NCI-H345 treated with DMSO at 0.1 percent for 48 hours (cell line): ENCODE measurements at regions not wholly inside any gene's neighbourhood (a gene's known extent, or its start where the extent isn't known, plus 50 kb on each side); places are given as distances from the start of the nearest gene placed in this dataset.
A peak's percentile ranks its signal among the peaks of the same experiment; 100 is the strongest.
"Not testable (repeated sequence)": the region's sequence is repeated elsewhere in the genome, so short reads cannot be mapped to it uniquely, and the experiment has no call there.

ENCODE experiments used
- DNase-seq: peaks from one replicate; lab custom pipeline; 2025; ENCODE audit not compliant: unreplicated experiment; lab: John Stamatoyannopoulos, UW

DNA sequence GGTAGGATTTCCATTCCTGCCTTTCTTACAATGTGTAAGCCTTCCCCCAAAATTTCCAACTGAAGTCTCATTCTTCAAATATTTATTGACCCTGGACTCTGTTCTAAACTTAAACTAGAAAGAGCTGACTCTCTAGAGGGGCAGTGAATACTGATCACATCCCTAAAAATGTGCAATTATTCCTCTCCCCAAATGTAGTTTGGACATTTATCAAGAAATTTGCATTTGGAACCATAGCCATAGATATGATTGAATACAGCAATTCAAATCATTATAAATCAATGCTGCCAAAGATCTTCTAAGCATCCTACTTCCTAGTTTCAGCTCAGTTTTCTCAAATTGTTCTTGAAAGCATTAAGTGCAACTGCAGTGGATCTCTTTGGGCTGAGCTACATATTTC lies 525.7 kb downstream of the RAB28 start:
- no peak for DNase-seq

DNA sequence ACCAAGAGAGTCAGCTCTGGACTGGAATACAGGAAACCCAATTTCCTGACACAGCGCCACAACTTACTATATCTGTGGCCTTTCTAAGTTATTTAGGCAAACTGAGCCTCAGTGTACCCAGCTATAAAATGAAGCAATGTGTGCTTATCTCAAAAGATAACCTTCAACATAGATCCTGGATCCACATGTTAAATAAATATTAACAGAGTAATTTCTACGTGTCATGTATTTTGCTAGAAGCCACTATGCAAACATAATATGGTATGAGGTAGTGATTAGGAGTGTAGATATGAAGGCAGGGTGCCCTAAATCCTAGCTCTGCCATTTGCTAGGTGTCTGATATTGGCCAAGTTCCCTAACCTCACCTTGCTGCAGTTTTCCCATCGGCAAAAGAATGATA lies 527.0 kb downstream of the RAB28 start:
- no peak for DNase-seq

DNA sequence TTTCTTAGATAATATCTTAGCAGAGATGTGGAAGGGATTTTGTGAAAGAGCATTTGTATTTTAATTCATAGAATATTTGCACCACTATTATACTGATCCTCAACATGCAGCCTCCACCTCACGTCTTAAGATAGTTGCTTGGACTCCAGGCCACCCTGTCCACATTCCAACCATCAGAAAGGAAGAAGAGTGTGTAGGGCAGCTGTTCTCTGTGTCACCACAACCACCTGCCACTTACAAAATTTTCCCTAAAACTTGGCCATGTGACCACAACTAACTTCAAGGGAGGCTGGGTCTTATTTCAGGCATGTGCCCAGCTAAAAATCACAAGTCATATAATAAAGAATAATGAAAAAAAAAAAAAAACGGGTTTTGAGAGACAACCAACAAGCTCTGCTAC lies 528.1 kb downstream of the RAB28 start:
- DNase-seq, result no peak

DNA sequence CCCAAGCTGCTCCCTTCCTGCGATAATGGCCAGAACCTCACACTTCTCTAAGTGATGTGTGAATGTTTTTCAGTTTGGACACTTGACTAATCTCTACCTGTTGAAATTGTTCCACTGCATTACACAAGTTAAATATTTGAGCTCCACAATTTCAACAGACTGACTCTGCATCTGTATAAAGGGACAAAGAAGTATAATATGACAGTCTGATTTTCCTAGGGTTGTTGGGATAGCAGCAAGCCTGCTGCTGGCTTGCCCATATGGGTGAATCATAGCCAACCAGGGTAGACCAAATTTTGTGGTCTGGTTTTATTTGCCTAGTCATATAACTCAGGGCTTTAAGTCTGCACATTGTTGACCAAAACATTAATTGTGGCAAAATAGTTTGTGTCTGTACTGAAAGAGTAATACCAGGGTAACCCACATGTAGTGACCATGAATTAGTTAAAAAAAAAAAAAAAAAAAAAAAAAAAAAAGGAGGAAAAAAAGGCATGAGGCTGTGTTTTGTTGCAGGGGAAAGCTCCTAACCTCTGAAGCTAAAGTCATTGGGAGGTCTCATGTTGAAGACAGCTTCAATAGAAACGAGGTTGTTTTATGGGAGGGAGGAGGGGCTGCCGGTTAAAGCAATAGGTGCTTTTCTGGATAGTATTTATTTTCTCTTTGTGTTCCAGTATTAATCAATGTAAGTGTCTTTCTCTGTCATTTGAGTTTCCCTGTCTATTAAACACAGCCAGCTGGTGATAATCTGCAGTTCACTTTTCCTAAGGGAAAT lies 534.2 kb downstream of the RAB28 start:
- DNase-seq, result peak; percentile 69

DNA sequence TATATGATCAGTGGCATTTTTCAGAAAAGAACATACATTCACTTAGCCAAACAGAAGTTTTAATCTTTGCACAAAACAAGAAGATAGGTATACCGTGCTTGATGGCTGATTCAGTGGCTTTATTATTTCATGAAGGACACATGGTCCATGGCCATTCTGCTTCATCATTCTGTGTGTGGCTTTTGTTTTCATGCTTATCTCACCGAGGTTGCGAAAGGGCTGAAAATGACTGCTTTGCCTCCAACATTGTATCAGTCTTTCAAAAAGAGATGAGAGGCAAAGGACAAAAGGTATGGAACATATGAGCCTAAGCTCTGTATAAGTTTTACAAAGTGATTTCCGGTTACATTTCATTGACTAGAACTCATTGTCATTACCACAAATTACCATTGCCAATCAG lies 541.1 kb downstream of the RAB28 start:
- DNase-seq, result no peak

DNA sequence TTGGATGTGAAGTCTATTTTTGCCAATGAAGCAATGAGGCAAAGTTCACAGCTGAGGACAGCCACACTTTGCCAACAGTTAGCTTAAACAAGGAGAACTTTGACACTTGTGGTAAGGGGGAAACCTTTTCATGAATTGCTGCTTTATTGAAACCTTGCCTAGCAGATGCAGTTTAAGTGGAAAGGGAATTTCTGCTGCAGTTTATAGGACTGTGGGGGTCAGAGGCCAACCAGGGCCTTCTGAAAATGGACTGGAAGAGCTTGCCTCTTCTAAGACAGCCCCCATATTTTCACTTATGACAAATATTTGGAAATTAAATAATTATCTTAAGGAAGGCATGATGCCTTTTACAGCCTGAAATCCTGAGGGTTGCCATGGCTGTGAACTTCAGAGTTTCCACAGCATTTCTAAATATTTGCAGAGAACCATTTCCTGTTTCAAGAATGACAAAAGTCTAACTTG lies 550.3 kb downstream of the RAB28 start:
- no peak for DNase-seq

DNA sequence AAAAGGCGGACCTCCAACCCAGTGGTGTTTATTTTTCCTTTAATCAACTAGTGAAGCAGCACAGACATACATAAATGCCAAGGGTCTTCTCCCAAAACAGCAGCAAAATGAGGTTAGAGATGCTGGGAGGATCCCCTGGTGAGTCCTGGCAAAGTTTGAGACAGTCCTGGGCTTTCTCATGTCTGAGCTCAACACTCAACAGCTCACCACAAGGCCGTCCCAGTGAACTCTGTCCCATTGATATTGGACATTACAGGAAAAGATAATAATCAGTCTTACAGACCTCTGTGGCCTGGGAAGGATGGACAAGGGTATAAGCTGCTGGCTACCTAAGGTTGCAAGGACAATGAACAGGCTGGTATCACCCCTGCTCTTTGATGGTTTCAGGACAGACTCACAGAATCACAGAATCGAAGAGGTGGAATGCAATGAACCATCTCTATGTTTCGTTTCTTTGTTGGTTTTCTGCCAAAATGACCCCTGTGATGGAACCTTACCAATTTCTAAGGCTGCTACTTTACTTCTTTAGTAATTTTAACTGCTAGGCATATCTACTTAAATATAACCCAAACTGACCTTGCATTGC lies 551.8 kb downstream of the RAB28 start:
- no peak for DNase-seq

DNA sequence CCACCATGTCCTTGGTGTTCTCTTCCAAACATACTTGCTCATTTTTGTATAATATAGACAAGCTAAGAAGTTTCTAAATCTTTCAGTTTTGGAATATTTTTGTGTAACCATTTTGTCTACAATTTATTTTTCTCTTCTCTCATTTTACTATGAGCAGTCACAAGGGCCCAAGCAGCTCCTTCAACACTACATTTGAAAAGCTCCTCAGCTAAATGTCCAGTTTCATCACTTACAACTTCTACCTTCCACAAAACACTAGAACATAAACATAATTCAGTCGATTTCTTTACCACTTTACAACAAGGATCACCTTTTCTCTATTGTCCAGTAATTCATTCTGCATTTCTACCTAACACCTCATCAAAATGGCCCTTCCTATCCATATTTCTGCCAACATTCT lies 554.4 kb downstream of the RAB28 start:
- no peak for DNase-seq

DNA sequence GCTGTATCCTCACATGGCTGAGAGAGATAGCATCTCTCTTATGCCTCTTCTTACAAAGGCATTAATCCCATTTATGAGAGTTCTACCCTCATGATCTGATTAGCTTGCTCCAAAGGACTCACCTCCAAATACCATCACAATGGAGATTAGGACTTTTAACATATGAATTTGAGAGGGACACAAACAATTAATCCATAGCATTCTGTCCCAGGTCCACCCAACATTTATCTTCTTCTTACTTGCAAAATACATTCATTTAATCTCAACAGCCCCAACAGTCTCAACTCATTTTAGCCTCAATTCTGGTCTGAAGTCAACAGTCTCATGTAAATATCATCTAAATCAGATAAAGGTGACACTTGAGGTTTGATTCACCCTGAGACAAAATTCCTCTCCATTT lies 555.4 kb downstream of the RAB28 start:
- DNase-seq, result no peak

DNA sequence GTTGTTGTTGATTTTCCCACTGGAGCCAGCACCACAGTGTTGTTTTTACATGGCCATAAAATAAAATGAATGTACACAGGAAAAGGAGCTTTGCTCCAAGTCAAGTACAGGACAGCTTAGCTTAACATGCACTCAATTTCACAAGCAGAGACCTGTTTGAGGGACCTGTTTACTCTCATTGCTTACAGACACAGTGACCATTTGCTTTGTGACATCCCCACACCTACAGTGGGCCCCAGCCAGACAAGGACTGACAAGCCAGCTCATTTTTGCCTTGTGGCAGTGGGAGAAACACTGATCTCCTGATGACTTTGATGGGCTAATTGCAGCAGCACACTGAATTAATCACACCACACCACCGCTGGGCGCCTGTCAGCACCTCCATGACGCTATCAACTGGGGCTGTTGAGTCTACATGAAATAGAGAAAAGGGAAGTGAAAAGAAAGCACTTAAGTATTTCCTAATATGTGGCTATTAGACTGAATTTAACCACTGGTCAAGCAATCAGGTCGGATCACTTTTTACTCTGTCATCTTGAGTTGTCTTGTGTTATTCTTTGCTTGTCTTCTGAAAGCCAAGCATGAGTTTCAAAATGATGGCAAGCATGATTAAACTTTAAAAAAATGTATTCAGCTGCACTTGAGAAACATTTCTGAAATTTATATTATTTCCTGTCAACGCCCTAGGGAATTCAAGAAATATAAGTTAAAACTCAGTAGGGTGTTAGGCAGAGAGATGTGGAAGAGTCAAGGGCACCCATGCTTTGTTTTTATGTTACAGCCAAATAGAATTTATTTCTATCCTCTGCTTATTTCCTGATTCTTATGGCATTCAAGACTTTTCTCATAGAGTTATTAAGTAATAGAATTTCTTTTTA lies 557.7 kb downstream of the RAB28 start:
- DNase-seq, result no peak

DNA sequence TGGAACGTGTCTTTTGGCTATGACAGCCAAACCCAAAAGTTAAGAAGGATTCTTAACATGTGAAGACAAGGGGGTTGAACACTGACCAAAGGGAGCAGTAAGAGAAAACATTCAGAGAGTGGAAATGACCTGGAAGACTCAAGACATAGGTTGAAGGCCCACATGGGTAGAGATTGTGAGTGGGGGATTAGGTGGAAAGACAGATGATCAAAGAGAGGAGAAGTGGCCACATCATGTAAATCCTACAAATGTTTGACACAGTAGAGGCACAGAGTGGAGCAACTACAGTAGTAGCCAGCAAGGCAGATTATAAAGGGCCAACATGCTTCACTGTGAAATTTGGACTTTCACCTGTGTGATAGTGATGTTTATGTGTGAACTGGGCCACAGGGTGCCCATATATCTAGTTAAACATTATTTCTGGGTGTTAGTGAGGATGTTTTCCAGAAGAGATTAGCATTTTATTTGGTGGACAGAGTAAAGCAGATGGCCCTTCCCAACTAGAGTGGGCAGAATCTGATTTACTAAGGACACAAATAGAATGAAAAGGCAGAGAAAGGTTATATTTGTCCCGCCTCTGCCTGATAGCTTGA lies 559.3 kb downstream of the RAB28 start:
- no peak for DNase-seq

DNA sequence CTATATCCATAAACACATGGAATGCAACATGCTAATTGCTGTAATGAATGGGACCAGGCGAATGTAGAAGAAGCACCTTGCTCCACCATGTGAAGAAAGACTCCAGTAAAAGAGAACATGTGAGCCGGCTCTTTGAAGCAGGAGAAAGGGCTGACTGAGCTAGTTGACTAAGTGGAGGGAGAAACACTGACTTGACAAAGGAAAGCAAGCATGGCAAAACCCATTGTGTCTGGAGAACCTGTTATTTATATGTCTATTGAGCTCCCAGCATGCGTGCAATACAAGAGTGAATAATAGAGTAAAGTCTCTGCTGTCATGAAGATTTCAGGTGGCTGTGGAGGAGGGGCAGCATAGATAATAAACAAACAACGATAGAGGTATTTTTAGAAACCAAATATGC lies 559.9 kb downstream of the RAB28 start:
- peak; percentile 74 for DNase-seq

DNA sequence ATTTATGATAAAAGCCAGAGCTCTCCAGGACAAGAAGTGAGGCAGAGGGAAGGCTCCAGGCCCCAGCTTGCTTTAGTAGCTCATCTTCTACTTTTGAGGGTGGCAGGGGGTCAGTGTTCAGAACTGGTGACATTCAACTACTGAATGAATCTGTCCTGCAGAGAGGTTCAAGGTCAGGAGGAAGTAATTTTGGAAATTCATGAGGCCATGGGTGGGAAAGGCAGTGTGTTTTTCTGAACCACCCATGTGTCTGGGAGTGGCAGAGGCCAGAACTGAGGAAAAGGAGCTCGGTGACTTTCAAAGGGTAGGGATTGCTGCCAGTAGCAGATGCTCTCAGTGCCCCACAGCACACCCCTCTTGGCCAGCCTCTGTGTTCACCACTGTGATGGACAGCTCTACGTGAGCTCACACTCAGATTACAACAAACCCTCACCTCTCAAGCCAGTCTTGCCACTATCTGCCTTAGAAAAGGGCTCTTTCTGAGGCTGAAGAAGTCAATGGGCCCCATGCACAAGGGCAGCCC lies 571.2 kb downstream of the RAB28 start:
- DNase-seq, result no peak

DNA sequence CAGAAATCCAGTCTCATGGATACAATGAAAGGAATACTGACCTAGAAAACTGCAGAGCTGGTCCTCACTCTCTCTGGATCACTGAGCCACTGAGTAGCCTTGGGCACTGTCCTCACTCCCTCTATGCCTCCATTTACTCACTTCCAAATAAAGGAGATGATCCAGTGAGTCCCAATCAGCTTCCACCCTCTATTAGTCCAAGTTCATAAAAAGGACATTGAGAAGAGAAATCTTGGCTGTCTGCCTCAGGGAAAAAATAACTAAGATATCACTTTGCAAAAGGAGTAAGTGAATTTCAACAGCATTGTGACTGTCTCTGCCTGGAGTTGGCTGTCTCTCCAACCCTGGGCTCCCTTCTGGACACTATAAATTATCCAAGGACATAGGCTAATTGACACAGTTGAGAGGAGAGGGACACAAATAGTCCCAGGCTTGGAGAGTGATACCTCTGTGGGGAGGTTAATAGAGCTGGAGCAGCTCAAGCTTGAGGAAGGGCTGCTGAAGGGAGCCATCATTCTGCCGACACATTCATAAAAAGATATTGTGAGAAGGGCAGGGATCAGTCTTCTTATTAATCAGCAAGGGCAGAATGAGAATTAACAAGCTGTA lies 572.3 kb downstream of the RAB28 start:
- no peak for DNase-seq

DNA sequence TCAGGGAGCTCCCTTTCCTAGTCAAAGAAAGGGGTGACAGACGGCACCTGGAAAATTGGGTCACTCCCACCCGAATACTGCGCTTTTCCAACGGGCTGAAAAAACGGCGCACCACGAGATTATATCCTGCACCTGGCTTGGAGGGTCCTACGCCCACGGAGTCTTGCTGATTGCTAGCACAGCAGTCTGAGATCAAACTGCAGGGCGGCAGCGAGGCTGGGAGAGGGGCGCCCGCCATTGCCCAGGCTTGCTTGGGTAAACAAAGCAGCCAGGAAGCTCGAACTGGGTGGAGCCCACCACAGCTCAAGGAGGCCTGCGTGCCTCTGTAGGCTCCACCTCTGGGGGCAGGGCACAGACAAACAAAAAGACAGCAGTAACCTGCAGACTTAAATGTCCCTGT lies 580.5 kb downstream of the RAB28 start:
- not testable (repeated sequence) for DNase-seq

DNA sequence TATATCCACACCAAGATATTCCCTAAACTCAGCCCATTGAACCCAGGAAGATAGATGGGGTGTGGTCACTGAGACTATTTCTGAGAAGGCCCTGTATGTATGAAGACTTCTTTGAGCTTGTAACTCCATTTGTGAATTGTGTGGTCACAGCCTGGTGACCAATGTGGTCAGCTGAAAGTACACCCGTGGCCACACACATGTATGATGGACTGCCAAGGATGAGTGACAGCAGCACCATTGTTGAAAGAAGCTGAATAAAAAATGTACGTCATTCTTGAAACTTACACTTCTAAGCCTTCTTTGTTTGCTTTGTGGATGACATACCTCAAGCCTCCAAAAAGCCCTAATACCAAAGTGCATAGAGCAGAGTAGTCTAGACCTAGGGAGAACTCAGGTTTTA lies 581.4 kb downstream of the RAB28 start:
- DNase-seq, result no peak

DNA sequence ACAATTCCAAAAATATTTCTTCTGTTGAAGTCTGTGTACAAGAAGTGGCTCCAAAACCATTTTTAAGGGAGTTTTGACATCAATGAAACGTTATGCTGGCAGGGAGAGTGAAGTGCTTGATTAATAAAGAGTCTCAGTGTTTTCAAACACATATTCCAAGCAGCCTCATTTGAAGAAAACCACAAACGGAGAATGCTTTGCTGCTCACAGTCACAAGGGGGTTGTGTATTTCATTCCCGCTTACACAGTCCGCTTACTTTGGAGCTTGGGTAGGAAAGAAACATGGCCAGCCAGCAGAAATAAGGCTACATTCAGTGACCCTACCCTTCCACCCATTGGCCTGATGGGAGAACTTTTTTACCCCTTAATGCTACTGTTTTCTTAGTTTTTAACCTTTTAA lies 586.2 kb downstream of the RAB28 start:
- no peak for DNase-seq

DNA sequence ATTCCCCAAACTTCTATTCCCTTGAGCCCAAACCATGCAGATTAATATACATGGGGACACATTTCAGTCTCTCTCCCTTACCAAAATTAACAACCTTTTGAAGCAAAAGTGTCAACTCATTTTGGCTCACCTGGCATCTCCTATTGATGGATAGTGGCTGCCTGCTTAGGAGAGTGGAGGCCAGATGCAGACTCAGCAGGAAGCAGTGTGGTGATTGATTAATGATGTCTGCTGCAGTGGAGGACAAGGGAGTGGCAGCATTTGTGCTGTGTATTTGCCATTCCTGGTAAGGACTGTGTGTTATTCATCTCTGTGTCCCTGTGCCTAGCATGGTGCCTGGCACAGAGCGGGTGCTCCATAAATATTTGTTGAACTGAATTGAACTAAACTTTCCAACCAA lies 590.1 kb downstream of the RAB28 start:
- DNase-seq, result no peak

DNA sequence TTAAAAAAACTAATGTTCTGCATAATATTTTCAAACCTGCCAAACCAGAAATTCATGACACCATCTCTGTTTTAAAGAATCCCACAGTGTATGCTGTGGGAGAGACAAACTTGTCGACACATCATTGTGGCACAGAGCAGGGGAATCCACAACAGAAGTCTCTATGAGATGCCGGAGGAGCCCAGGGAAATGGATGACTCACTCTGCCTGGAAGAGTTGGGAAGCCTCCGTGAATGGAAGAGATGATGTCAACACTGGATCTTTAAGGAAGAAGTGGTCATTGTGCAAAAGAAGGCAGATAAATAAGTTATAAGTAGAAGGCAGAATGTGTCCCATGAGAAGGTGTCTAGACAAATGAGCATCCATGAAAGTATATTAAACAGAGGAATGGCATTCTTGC lies 595.1 kb downstream of the RAB28 start:
- no peak for DNase-seq

DNA sequence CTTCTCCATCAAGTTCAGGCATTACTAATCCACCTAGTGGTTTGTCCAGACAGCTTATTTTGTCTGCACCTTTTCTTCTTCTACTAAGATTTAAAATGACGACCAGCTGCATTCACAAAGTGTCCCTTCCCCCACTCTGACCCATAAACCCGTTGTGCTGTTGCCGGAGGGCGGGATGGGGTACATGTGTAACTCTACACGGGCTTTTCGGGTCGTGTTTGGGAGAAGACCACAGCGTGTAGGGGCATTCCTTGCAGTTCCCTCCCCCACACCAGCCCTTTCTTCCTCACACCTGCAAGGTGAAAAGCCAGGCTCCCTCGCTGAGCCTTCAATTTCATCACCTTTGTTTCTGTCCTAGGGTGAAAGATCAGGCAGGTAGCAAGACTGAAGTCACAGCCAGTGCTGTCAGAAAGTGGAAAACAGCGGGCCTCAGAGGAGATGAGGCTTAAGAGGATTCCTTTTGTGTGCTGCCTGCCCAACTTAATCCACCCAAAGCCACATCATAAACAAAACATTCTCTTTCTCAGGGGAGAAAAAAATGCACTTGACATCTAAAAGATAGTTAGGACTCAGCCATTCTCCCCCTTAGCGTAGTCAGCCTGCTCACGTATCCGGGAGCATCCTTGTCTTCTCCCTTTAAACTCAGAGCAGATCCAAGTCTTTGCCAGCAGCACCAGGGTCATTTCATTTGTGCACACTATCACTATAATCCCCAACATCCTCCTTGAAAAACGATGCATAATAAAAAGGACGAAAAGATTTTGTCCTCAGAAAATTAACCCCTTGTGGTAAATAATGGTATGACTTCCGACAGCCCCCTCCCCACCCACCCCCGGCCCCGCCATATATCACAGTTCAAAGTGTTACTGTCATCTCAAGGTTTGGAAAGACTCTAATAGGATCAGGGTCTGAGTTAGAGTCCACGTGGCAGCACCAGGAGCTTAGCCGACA lies 599.0 kb downstream of the RAB28 start:
- DNase-seq, result no peak
